SU-DHL-6 (cell line): ENCODE measurements at regions not wholly inside any gene's neighbourhood (a gene's known extent, or its start where the extent isn't known, plus 50 kb on each side); places are given as distances from the start of the nearest gene placed in this dataset.

Experiments
- H2AFZ ChIP-seq: fragments of 200-600 bp; sonication (generic); 2 replicates; pipeline ENCODE4 v1.6.1; 2014; ENCODE audit warnings: low read depth, mild to moderate bottlenecking, moderate library complexity, mixed read lengths, antibody characterized with exemption, low read length; ENCODE audit not compliant: severe bottlenecking
- H3F3A ChIP-seq: fragments of 200-600 bp; shearing (Covaris generic); 2 replicates; pipeline ENCODE4 v1.6.0; 2016; ENCODE audit warnings: antibody characterized with exemption, mild to moderate bottlenecking; ENCODE audit not compliant: insufficient read depth
- H3K27ac ChIP-seq: fragments of 200-600 bp; sonication (generic); 2 replicates; pipeline ENCODE4 v1.5.1; 2016; ENCODE audit warnings: low read depth, mild to moderate bottlenecking, low read length, moderate library complexity, mixed read lengths
- H3K27me3 ChIP-seq: fragments of 200-600 bp; sonication (generic), shearing (Covaris generic); 2 replicates; pipeline ENCODE4 v1.6.0; 2014; ENCODE audit warnings: mild to moderate bottlenecking, low read length
- H3K36me3 ChIP-seq: fragments of 200-600 bp; sonication (generic); 2 replicates; pipeline ENCODE4 v1.6.1; 2014; ENCODE audit warnings: mild to moderate bottlenecking, low read length, mixed read lengths
- H3K4me2 ChIP-seq: fragments of 300-600, 200-600 bp; shearing (Covaris generic), sonication (generic); 2 replicates; pipeline ENCODE4 v1.6.0; 2014; ENCODE audit warnings: low read length, low read depth, mild to moderate bottlenecking; ENCODE audit not compliant: poor library complexity, severe bottlenecking
- H3K4me3 ChIP-seq: fragments of 200-600 bp; sonication (generic); 2 replicates; pipeline ENCODE4 v1.5.1; 2014; ENCODE audit warnings: antibody characterized with exemption, low read length, mild to moderate bottlenecking, mixed read lengths; ENCODE audit not compliant: insufficient read depth, poor library complexity, severe bottlenecking
- H3K79me2 ChIP-seq: fragments of 200-600 bp; sonication (generic); 2 replicates; pipeline ENCODE4 v1.6.1; 2014; ENCODE audit warnings: mild to moderate bottlenecking, low read length, moderate library complexity; ENCODE audit not compliant: insufficient read depth
- H3K9ac ChIP-seq: fragments of 200-600 bp; sonication (generic); 2 replicates; pipeline ENCODE4 v1.7.0; 2014; ENCODE audit warnings: mild to moderate bottlenecking, low read length
- H3K9me2 ChIP-seq: fragments of 200-600 bp; sonication (generic); replicated peaks from 2 replicates; pipeline ENCODE4 v1.6.1; 2014; ENCODE audit warnings: low read length; ENCODE audit not compliant: insufficient read depth
- H3K9me3 ChIP-seq: fragments of 200-600 bp; sonication (generic); 2 replicates; pipeline ENCODE4 v1.6.1; 2014; ENCODE audit warnings: low read length, mixed read lengths; ENCODE audit not compliant: insufficient read depth
- H4K20me1 ChIP-seq: fragments of 200-600 bp; sonication (generic); 2 replicates; pipeline ENCODE4 v1.6.1; 2014; ENCODE audit warnings: low read depth, mild to moderate bottlenecking, antibody characterized with exemption, low read length, moderate library complexity, mixed read lengths
- CTCF ChIP-seq: fragments of 200-600 bp; sonication (generic); IDR thresholded peaks from one replicate; pipeline ENCODE4 v1.5.1; 2017; ENCODE audit warnings: antibody characterized with exemption, mild to moderate bottlenecking, low read length, moderate library complexity; ENCODE audit not compliant: insufficient read depth, poor library complexity, severe bottlenecking
- EZH2phosphoT487 ChIP-seq: fragments of 200-600 bp; sonication (generic), shearing (Covaris generic); conservative IDR thresholded peaks from 2 replicates; pipeline ENCODE4 v1.6.1; 2018; ENCODE audit warnings: mild to moderate bottlenecking, antibody characterized with exemption, low read length, moderate library complexity, mixed read lengths

DNA sequence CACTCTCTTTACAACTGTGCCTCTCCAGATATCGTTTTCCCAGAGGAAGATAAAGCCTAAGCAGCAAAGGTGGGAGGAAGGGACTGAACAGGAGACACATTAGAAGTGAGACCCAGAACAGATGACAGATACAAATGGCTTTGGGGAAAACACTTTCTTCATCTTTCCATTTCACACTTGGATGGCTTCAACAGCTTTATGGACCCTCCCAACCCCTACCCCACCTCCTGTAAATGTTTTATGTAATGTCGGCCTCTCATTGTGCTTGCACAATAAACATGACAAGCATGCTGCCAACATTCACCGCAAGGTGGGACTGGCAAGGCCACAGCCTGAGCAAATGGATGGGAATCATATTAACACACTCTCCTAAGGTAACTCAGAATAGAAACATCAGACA lies 1088.6 kb downstream of the TUSC7 start:
- no peaks in the 10 kb centered on the region for H3K27me3 ChIP-seq
- no peaks in the 10 kb centered on the region for H3K9me2 ChIP-seq
- TF ChIP-seq CTCF (no peak), EZH2phosphoT487 (no peak)
- no peak overlapping the region for H3K9ac ChIP-seq
- H4K20me1 ChIP-seq = no peaks in the 10 kb centered on the region
- no peaks in the 10 kb centered on the region for H3K36me3 ChIP-seq
- no peak overlapping the region for H3K4me3 ChIP-seq
- H3K27ac ChIP-seq = no peak overlapping the region
- H2AFZ ChIP-seq = no peak overlapping the region
- no peaks in the 10 kb centered on the region for H3F3A ChIP-seq
- no peaks in the 10 kb centered on the region for H3K79me2 ChIP-seq
- H3K9me3 ChIP-seq = no peaks in the 10 kb centered on the region
- H3K4me2 ChIP-seq = no peak overlapping the region

DNA sequence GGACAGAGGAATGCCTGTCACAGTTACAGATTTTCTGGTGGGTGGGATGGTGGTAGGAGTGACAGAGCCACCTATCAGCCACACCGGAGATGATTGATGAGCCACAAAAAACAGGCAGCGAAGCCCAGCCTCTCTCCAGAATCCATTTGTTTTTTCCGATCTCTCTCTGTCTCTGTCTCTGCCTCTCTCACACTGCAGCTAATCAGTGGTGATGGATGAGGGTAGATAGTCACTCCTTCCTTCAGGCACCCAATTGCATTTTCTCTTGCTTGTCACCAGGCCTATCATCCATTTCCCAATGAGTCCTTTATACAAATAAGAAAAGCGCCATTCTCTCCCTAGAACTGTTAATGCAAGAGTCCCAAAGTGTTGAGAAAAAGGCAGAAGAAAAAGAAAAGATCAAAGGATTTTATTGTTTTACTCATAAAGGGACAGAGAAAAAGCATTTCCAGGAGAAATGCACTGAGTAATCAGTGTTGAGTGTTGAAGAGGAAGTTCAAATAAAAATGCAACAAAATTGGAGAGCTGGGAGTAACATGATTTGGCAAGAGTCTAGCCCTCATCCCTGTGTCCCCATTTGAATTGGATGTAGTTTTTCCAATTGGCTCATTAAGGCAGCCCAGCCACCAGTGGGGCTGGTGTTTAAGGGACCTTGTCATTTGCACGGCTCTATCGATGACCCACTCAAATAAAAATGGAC lies 1089.3 kb downstream of the TUSC7 start:
- Histone ChIP-seq H3F3A (no peaks in the 10 kb centered on the region), H3K9me3 (no peaks in the 10 kb centered on the region), H3K4me3 (no peak overlapping the region), H3K27ac (no peak overlapping the region), H4K20me1 (no peaks in the 10 kb centered on the region), H2AFZ (no peak overlapping the region), H3K9me2 (no peaks in the 10 kb centered on the region), H3K9ac (no peak overlapping the region), H3K36me3 (no peaks in the 10 kb centered on the region), H3K79me2 (no peaks in the 10 kb centered on the region), H3K4me2 (no peak overlapping the region), H3K27me3 (no peaks in the 10 kb centered on the region)
- TF ChIP-seq EZH2phosphoT487 = no peak
- no peak for TF ChIP-seq CTCF

DNA sequence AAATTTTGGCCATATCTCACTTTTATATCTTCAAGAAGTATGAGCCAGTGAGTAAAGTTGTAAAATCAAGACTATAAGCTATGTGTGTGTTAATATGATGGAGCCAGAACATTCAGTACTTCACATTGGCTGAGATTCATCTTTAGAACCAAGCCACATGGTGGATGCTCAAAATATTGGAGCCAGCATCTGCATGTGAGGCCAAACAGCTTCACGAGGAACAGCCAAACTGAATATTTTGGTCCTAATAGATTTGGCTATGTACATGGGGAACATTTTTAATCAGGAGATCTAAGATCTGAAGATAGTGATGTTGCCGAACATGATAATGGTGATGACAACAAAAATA lies 1089.8 kb downstream of the TUSC7 start:
- no peaks in the 10 kb centered on the region for H3K9me3 ChIP-seq
- H3F3A ChIP-seq = no peaks in the 10 kb centered on the region
- H4K20me1 ChIP-seq = no peaks in the 10 kb centered on the region
- no peaks in the 10 kb centered on the region for H3K79me2 ChIP-seq
- no peaks in the 10 kb centered on the region for H3K27me3 ChIP-seq
- no peak overlapping the region for H3K4me3 ChIP-seq
- no peak overlapping the region for H3K9ac ChIP-seq
- no peak overlapping the region for H3K27ac ChIP-seq
- no peak overlapping the region for H3K4me2 ChIP-seq
- H2AFZ ChIP-seq = no peak overlapping the region
- TF ChIP-seq EZH2phosphoT487 (no peak), CTCF (no peak)
- H3K9me2 ChIP-seq = no peaks in the 10 kb centered on the region
- no peaks in the 10 kb centered on the region for H3K36me3 ChIP-seq
